Skin of body (tissue), 1 donor: ENCODE measurements at regions not wholly inside any gene's neighbourhood (a gene's known extent, or its start where the extent isn't known, plus 50 kb on each side); places are given as distances from the start of the nearest gene placed in this dataset.
A peak's percentile ranks its signal among the peaks of the same experiment; 100 is the strongest.

ENCODE experiments used
- DNase-seq: peaks from one replicate; lab custom pipeline; 2025; lab: John Stamatoyannopoulos, UW

DNA sequence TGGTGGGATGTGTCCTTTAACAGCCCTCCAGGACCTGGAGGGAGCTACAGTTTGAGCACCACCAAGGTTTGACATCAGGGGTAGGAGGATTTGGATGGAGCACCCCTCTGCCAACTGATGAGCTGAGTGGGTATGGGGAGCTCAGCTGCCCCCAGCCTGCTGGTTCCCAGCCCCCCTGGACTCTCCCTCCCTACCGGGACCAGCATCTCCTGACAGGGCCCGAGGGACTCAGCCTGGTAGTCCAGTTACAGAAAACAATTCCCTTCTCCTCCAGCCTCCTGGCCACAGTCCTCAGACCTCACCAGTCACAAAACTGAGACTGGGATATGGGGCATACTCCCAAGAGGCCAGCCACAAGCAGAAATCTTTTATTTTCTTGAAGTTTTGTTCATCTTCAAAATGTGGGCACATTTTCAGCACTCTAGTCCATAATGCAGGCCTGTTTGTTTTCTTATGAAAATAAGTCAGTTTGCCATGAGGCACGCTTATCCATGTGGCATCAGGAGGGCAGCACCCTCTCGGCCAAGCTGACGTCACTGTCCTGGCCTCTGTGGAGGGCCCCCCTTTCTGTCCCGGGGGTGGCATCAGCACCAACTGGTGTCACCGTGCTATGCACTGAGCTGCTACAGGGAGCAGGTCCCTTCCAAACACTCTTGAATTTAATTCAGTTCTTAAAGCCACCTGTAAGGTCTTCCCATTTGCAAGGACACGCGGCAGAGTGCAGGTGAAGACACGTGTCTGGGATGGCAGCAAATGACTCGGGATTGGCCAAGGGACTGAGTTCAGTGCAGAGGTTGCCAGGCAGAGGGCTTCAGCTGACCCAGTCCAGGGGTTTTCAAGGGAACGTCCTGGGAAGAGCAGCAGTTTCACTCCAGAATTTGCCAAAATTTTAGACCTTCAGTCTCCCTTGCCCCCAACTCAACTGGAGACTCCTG, 187.6 kb downstream of the GADD45G start:
- no peak for DNase-seq

- no peak for DNase-seq
These were observed 188.3 kb downstream of the GADD45G start for GRCh38 chr9:89793124-89793495.

DNA sequence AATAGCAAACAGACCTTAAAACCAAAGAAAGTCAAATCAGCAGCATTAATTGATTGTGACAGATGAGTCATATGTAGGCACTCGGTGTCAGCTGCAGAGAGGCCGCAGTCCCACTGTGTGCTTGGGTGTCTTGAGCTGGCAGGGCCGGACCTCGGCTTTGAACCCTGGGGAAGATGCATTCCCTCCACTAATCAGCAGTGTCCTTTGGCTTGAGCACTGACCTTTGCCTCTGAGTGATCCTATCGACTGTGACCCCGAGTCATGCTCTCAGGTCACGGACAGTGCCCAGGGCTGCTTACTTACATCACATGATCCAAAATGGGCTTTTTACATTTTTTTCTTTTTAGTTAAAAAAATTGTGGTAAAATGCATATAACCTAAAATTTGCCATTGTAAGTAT, 188.7 kb downstream of the GADD45G start:
- DNase-seq, result no peak

- DNase-seq, result no peak
These were observed 190.1 kb downstream of the GADD45G start for GRCh38 chr9:89794918-89795317.

GRCh38 chr9:89795538-89796195, 190.9 kb downstream of the GADD45G start:
- no peak for DNase-seq

DNA sequence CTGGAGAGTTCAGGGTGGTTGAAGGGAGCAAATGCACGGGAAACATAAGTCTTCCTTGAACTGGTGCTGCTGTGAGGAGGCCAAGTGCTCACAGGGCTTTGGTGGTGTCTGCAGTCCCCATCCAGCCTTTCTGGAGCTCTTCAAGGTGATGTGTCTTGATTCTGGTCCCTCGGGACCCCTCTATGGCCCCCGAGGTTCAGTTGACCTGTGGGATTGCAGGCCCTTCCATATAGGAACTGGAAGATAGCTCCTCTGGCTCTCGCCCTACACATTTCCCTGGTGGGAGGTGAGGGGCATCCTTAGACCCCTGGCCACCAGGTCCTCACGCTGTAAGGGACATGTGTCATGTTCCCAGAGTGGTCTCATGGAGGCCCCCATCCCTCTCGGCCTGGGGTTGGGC, 191.8 kb downstream of the GADD45G start:
- no peak for DNase-seq

DNA sequence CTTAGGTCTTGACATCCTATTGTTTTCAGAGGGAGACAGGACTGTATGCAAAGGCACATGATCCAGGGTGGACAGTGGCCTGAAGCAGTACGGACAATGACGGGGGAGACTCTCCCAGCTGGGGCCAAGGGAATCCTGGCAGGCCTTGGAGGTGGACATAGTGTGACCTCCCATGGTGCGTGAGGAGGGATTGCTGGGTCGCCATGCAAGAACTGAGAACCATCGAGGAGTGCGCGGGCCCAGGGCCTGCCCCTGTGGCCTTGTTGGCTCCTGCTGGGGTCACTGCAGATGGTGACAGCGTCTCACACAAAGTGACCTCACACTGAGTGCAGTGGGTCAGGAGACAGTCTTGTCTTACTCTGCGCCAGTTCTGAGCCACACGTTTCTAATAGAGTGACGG, 192.4 kb downstream of the GADD45G start:
- DNase-seq, result no peak

GRCh38 chr9:89797937-89798455, 193.2 kb downstream of the GADD45G start:
- DNase-seq, result peak; percentile 66

DNA sequence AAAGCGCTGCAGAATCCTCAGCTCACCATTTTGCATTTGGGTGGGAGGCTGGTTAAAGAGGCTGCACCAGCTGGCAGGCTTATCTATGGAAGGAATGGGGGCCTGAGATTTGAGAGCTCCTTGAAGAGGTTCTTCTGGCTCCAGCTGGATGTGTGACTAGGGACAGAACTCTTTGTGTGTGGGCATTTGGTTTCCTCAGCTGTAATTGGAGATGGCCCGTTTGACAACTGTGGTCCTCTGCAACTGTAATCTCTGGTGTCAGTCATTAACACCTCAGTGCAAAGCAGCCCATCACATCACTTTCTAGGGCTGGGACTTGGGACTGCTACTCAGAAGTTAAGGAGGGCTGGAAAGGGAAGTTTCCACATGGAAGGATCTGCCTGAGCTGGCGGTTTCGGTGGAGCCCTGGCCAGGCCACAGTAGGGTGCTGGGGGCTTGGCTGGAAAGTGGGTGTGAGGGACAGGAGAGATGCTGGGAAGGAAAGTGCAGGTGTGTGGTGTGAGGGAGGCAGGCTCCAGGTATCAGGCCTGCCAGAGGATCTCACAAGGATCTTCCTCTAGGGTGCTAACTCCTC, 193.8 kb downstream of the GADD45G start:
- DNase-seq, result no peak

DNA sequence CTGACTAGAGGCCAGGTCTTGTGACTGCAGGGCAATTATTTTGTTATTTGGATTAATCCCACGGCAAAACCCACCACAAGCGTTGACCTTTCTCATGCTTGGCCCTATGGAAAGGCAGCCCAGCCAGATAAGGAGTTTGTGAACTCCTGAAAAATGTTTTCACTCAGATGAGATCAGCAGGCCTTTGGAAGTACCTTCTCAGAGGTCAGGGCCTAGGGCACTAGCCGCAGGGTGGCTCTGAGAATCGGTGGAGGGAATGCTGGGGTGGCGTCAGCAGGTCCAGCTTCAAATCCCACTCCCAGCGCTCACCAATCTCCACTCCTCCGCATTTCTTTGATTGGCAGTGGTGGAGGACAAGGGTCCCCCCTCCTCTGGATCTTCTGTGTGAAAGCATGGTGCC, 194.4 kb downstream of the GADD45G start:
- DNase-seq, result no peak

DNA sequence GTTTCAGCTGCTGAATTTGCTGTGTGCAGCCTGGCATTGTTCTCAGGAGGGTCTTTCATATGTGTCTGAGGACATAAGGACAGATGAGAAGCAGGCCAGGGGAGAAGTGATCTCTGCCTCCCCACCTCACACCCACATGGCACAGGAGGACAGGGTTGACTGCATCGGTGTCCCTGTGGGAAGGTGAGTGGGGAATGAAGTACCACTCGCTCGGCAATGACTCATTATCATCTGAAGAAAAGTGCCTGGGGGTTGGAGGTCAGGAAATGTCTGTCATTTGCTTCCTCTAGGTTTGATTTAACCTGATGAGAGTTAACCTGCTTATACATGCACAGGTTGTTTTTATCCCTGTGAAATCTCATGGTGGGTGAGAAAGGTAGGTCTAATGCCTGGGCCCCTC, 195.0 kb downstream of the GADD45G start:
- no peak for DNase-seq

- DNase-seq, result no peak
These were observed 196.5 kb downstream of the GADD45G start for GRCh38 chr9:89801341-89801740.

GRCh38 chr9:89801742-89802670, 197.2 kb downstream of the GADD45G start:
- no peak for DNase-seq

DNA sequence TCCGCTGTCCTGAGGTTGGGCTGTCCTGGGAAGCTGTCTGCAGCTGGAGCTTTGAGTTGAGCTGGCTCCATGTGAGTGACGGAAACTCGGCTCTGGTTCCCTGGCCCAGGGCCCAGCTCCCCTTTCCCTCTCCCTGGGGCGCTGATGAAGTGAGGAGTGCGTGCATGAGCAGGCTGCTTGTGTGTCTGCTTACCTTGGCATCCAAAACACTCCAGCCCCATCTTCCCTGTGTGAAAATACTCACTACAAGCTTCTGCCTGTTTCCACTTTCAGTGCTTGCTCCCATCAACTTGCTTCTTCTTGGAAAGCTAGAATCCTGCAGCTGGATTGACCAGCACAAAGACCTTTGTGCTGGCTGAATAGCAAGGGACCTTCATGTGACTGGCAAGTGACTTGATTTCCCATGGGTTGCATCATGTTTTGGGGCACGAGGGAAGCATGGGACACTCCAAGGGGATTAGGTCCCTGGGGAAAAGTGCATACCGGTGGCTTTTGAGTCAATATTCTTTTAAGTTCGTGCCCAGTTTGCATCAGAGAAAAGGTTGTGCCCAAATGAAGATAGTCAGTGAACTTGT, 198.1 kb downstream of the GADD45G start:
- peak; percentile 57 for DNase-seq

DNA sequence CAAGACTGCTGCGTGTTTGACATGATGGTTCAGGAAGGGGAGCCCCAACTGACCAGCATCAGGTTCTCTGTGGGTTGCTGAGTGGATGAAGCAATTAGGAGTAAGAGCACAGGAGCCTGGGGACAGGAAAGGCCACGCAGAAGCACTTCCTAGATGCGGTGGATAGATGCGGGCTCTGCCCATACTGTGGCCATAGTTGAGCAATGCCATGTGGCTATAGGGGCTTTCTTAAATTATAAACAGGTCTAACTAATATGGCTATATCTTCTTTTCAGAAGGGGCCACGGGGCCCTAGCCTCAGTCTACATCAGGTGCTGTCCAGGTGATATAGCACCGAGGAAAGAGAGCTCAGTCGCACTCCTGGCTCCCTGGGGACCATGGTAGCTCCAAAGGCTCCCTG, 198.6 kb downstream of the GADD45G start:
- no peak for DNase-seq

- no peak for DNase-seq
These were observed 200.1 kb downstream of the GADD45G start for GRCh38 chr9:89804766-89805531.

DNA sequence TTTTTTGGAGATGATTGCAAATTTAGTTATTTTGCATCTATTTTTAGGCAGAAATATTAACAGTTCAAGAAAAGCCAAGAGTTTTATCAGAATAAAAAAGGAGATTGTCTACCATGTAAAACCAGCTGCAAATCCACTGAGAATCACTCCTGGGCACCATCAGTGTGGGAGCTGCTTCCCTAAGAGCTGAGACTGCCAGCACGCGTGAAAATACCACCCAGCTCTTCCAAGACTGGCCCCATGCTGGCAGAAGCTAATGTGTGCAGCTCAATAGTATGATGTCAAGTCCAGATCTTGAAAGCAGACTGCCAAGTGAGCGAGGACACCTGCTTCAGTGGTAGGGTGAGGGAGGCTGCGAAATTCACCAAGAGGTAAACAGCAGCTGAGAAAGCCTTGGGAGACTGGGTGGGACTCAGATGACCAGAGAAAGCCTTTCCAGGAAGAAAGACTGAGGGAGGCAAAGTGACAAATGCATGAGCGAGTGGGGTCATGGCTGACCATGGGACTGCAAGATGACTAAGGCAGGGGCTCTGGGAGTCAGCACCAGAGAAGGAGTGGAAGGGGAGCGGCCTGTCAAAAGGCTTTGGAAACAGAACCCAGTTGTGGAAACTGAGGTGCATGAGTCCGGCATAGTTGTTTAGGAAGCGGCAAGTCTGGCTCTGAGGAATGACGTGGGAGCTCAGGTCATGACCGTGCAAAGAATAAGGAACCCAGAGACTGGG, 200.9 kb downstream of the GADD45G start:
- no peak for DNase-seq

DNA sequence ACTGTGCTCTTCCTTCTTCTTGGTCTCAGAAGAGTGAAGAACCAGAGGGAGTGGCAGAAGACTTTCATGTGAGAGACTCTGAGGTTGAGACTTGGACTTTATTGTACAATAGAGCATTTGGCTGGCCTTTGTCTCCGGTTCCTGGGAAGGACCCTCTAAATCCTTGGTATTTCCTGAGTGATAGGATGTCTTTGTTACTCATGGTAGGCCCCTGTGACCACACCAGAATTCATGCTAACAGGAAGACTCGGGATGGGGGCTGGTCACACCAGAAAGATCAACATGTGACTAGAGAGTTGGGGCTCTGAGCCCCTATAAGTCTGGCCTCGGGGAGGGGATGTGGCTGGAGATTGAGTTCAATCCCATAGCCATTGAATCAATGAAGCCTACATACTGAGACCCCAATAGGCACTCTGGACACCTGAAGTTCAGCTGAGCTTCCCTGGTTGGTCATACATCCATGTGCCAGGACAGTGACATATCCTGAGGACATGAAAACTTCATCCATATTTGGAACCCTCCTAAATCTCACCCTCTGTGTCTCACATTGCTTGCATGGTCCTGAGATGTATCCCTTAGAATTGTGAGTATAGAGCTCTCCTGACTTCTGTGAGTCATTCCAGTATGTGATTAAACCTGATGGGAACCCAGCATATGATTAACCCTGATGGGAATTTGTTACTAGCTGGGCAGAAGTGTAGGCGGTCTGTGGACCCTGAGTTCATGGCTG, 201.7 kb downstream of the GADD45G start:
- no peak for DNase-seq

GRCh38 chr9:89807101-89807395, 202.2 kb downstream of the GADD45G start:
- DNase-seq, result no peak
